Bronchial epithelial cell (primary cell): ENCODE measurements at regions not wholly inside any gene's neighbourhood (a gene's known extent, or its start where the extent isn't known, plus 50 kb on each side); places are given as distances from the start of the nearest gene placed in this dataset.

ENCODE experiments used
- DNase-seq: peaks from one replicate; pipeline ENCODE4 v3.0.0-alpha.2; 2010; ENCODE audit warnings: low read depth
- FAIRE-seq: peaks from 2 replicates; lab custom pipeline; 2011; peaks lifted over from hg19 to GRCh38; lab: Jason Lieb, UNC
- H3K27me3 ChIP-seq: 2 replicates; pipeline ENCODE4 v1.5.1; 2011; ENCODE audit warnings: low read length; ENCODE audit not compliant: control insufficient read depth, insufficient read depth
- H3K36me3 ChIP-seq: 2 replicates; pipeline ENCODE4 v1.5.1; 2011; ENCODE audit warnings: low read length; ENCODE audit not compliant: control insufficient read depth, insufficient read depth
- H3K4me3 ChIP-seq: 2 replicates; pipeline ENCODE4 v1.5.1; 2011; ENCODE audit warnings: mild to moderate bottlenecking, low read depth, low read length, control low read depth
- CTCF ChIP-seq: IDR thresholded peaks from 2 replicates; pipeline ENCODE4 v1.5.1; 2011; ENCODE audit warnings: mild to moderate bottlenecking, moderate library complexity, low read length, control low read depth, inconsistent platforms; ENCODE audit not compliant: insufficient read depth, severe bottlenecking

DNA sequence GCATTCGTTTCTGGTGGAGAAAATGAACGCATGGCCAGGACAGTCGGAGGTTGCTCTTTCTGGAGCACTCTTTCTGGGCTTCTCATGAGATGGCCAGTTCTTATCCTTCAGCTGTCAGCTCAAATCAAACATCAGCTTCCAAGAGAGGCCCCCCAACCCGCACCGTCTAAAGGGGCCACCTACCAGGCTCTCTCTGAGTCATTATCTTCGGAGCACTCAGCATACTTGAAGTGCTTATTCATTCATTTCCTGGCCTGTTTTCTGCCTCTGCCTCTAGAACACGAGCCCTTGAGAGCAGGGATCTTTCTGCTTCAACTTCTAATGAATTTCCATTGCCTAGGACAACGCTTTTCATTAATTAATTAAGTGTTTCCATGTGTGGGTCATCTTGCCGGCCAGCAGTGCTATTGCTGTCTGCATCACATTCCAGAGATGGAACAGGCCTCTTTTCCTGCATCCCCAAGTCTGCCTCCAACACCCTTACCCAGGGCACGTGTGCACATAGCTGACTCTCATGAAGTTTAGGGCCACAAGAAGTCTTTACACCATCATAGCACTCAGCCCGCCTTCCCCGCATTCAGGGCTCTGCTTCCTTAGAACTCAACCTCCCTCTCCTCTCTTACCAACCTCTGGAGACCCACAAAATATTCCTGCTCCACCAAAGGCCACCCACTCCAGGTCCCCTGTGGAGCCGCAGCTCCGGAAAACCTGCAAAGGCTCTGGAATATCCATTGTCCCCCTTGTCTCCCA lies 52.1 kb upstream of the LAPTM5 start:
- peaks cover 16% of the 10 kb centered on the region for H3K27me3 ChIP-seq
- no peaks in the 10 kb centered on the region for H3K36me3 ChIP-seq
- DNase-seq (peak; percentile 66), FAIRE-seq (no peak)
- TF ChIP-seq CTCF, result no peak
- H3K4me3 ChIP-seq, result no peak overlapping the region

- no peak for DNase-seq
- peak; percentile 7 for FAIRE-seq
- Histone ChIP-seq H3K27me3 (peaks cover 11% of the 10 kb centered on the region), H3K4me3 (no peak overlapping the region), H3K36me3 (no peaks in the 10 kb centered on the region)
- no peak for TF ChIP-seq CTCF
Observed at GRCh38 chr1:30808067-30808662, 50.6 kb upstream of the LAPTM5 start.

DNA sequence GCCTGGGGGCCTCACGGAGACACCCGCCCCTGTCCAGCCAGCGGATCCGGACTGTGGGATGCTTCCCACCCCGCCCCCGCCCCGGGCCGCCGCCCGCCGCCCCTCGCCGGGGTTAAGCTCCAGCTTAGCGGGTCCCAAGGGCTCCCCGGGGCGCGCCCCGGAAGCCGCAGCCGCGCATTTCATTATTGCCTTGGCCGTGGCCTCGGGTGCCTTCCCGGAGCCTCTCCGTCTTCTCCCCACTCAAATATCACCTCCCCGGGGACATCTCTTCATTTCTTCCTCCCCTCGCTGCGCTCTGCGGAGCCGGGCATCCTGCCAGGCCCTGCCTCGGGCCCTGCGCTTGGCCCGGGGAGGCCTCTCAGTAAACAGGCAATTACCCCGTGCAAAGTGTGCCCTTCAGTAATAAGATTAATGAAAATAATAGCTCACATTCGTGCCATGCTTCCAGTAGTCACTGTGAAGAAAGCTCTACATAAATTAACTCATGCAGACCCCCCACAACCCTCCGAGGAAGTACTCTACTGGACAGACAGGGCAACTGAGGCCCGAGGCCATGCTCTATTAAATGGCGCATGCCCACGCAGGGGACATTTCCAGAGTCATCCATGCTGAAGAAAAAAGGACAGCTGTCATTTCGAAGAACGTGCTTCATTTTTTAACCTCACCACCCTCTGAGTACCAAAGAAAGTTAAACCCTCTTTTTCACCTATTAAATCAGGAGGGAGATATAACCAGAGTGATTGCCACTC lies 49.9 kb upstream of the LAPTM5 start:
- Histone ChIP-seq H3K36me3 (no peaks in the 10 kb centered on the region), H3K27me3 (peaks cover 11% of the 10 kb centered on the region), H3K4me3 (no peak overlapping the region)
- TF ChIP-seq CTCF, result no peak
- FAIRE-seq, result no peak
- DNase-seq, result no peak
